ENCODE measurements at regions not wholly inside any gene's neighbourhood (a gene's known extent, or its start where the extent isn't known, plus 50 kb on each side); places are given as distances from the start of the nearest gene placed in this dataset.

GRCh38 chr5:124692950-124693349 lies 53.5 kb downstream of the ZNF608 start:
- DNase-seq = no peak

- DNase-seq = no peak
Measured at GRCh38 chr5:124692324-124692723, 54.1 kb downstream of the ZNF608 start.

- no peak for DNase-seq
Measured at GRCh38 chr5:124689653-124690052, 56.8 kb downstream of the ZNF608 start.

GRCh38 chr5:124686239-124687004 lies 60.0 kb downstream of the ZNF608 start:
- no peak for DNase-seq

GRCh38 chr5:124685404-124685930 lies 61.0 kb downstream of the ZNF608 start:
- no peak for DNase-seq

GRCh38 chr5:124683917-124684555 lies 62.4 kb downstream of the ZNF608 start:
- no peak for DNase-seq

- DNase-seq = no peak
Measured at GRCh38 chr5:124679578-124680199, 66.8 kb downstream of the ZNF608 start.

- DNase-seq = no peak
Measured at GRCh38 chr5:124678922-124679519, 67.4 kb downstream of the ZNF608 start.

GRCh38 chr5:124678468-124678867 lies 68.0 kb downstream of the ZNF608 start:
- no peak for DNase-seq

GRCh38 chr5:124677374-124678351 lies 68.8 kb downstream of the ZNF608 start:
- DNase-seq = no peak

GRCh38 chr5:124675931-124676846 lies 70.2 kb downstream of the ZNF608 start:
- DNase-seq = no peak

GRCh38 chr5:124671193-124671592 lies 75.2 kb downstream of the ZNF608 start:
- no peak for DNase-seq

GRCh38 chr5:124670722-124671184 lies 75.7 kb downstream of the ZNF608 start:
- DNase-seq = no peak

GRCh38 chr5:124669956-124670721 lies 76.3 kb downstream of the ZNF608 start:
- DNase-seq = no peak

GRCh38 chr5:124669300-124669648 lies 77.2 kb downstream of the ZNF608 start:
- no peak for DNase-seq

- DNase-seq = no peak
Measured at GRCh38 chr5:124668353-124669299, 77.8 kb downstream of the ZNF608 start.

GRCh38 chr5:124665625-124666024 lies 80.8 kb downstream of the ZNF608 start:
- DNase-seq = no peak

- DNase-seq = no peak
Measured at GRCh38 chr5:124665035-124665434, 81.4 kb downstream of the ZNF608 start.

Data from left kidney (tissue), 1 donor.